NCI-H748 treated with DMSO at 0.1 percent for 48 hours (cell line): ENCODE measurements at regions not wholly inside any gene's neighbourhood (a gene's known extent, or its start where the extent isn't known, plus 50 kb on each side); places are given as distances from the start of the nearest gene placed in this dataset.
"Not testable (repeated sequence)": the region's sequence is repeated elsewhere in the genome, so short reads cannot be mapped to it uniquely, and the experiment has no call there.

Source experiments
- DNase-seq: peaks from one replicate; lab custom pipeline; 2025; lab: John Stamatoyannopoulos, UW

- DNase-seq, result no peak
Measured at GRCh38 chr6:150767571-150768018, 97.9 kb upstream of the MTHFD1L start.

- no peak for DNase-seq
Measured at GRCh38 chr6:150770637-150771036, 94.9 kb upstream of the MTHFD1L start.

- DNase-seq, result no peak
Measured at GRCh38 chr6:150773969-150774368, 91.5 kb upstream of the MTHFD1L start.

- no peak for DNase-seq
Measured at GRCh38 chr6:150775415-150776203, 89.9 kb upstream of the MTHFD1L start.

- no peak for DNase-seq
Measured at GRCh38 chr6:150777736-150778135, 87.8 kb upstream of the MTHFD1L start.

GRCh38 chr6:150783813-150784212, 81.7 kb upstream of the MTHFD1L start:
- no peak for DNase-seq

- DNase-seq, result no peak
Measured at GRCh38 chr6:150787429-150787828, 78.1 kb upstream of the MTHFD1L start.

- DNase-seq, result no peak
Measured at GRCh38 chr6:150788089-150788488, 77.4 kb upstream of the MTHFD1L start.

GRCh38 chr6:150789906-150790305, 75.6 kb upstream of the MTHFD1L start:
- DNase-seq, result not testable (repeated sequence)

GRCh38 chr6:150791717-150792116, 73.8 kb upstream of the MTHFD1L start:
- DNase-seq, result no peak

- no peak for DNase-seq
Measured at GRCh38 chr6:150797949-150798348, 67.6 kb upstream of the MTHFD1L start.

- no peak for DNase-seq
Measured at GRCh38 chr6:150799276-150799805, 66.2 kb upstream of the MTHFD1L start.

GRCh38 chr6:150800674-150801314, 64.7 kb upstream of the MTHFD1L start:
- DNase-seq, result no peak

- no peak for DNase-seq
Measured at GRCh38 chr6:150806790-150807189, 58.7 kb upstream of the MTHFD1L start.

- no peak for DNase-seq
Measured at GRCh38 chr6:150813319-150813992, 52.0 kb upstream of the MTHFD1L start.

- DNase-seq, result no peak
Measured at GRCh38 chr6:150813993-150814359, 51.5 kb upstream of the MTHFD1L start.
